DMS53 (cell line): ENCODE measurements at regions not wholly inside any gene's neighbourhood (a gene's known extent, or its start where the extent isn't known, plus 50 kb on each side); places are given as distances from the start of the nearest gene placed in this dataset.

Experiments used
- DNase-seq: peaks from one replicate; lab custom pipeline; 2025; lab: John Stamatoyannopoulos, UW

GRCh38 chr9:79145442-79145841 lies 426.3 kb upstream of the TLE4 start:
- no peak for DNase-seq

GRCh38 chr9:79149585-79149984 lies 422.2 kb upstream of the TLE4 start:
- no peak for DNase-seq

GRCh38 chr9:79151791-79152190 lies 420.0 kb upstream of the TLE4 start:
- DNase-seq, result no peak

GRCh38 chr9:79152306-79152705 lies 419.5 kb upstream of the TLE4 start:
- no peak for DNase-seq

- DNase-seq, result no peak
Measured at GRCh38 chr9:79154806-79155205, 417.0 kb upstream of the TLE4 start.

GRCh38 chr9:79155308-79155707 lies 416.5 kb upstream of the TLE4 start:
- peak; percentile 29 for DNase-seq

GRCh38 chr9:79163544-79163943 lies 408.2 kb upstream of the TLE4 start:
- no peak for DNase-seq

- DNase-seq, result no peak
Measured at GRCh38 chr9:79164406-79164805, 407.4 kb upstream of the TLE4 start.

- DNase-seq, result no peak
Measured at GRCh38 chr9:79165020-79165780, 406.6 kb upstream of the TLE4 start.

GRCh38 chr9:79166005-79166404 lies 405.8 kb upstream of the TLE4 start:
- DNase-seq, result no peak

GRCh38 chr9:79170643-79171042 lies 401.1 kb upstream of the TLE4 start:
- no peak for DNase-seq

- no peak for DNase-seq
Measured at GRCh38 chr9:79173932-79174331, 397.8 kb upstream of the TLE4 start.

GRCh38 chr9:79176014-79176697 lies 395.6 kb upstream of the TLE4 start:
- no peak for DNase-seq

- no peak for DNase-seq
Measured at GRCh38 chr9:79184831-79185230, 386.9 kb upstream of the TLE4 start.

GRCh38 chr9:79185866-79186265 lies 385.9 kb upstream of the TLE4 start:
- no peak for DNase-seq

- no peak for DNase-seq
Measured at GRCh38 chr9:79189511-79189924, 382.2 kb upstream of the TLE4 start.

GRCh38 chr9:79193001-79193400 lies 378.8 kb upstream of the TLE4 start:
- no peak for DNase-seq

GRCh38 chr9:79193501-79194223 lies 378.1 kb upstream of the TLE4 start:
- no peak for DNase-seq

- no peak for DNase-seq
Measured at GRCh38 chr9:79195879-79196278, 375.9 kb upstream of the TLE4 start.

GRCh38 chr9:79196606-79197005 lies 375.2 kb upstream of the TLE4 start:
- no peak for DNase-seq

- DNase-seq, result no peak
Measured at GRCh38 chr9:79200336-79200735, 371.4 kb upstream of the TLE4 start.

GRCh38 chr9:79201636-79202035 lies 370.1 kb upstream of the TLE4 start:
- peak; percentile 10 for DNase-seq

- DNase-seq, result no peak
Measured at GRCh38 chr9:79208791-79209396, 362.9 kb upstream of the TLE4 start.
